ENCODE measurements at regions not wholly inside any gene's neighbourhood (a gene's known extent, or its start where the extent isn't known, plus 50 kb on each side); places are given as distances from the start of the nearest gene placed in this dataset.

- no peak for ATAC-seq (ENCODE audit: low read depth)
- H3K27ac ChIP-seq (ENCODE audit: poor library complexity, severe bottlenecking): no peak overlapping the region
- no peak for DNase-seq (ENCODE audit: low spot score)
- no peaks in the 10 kb centered on the region for H3K36me3 ChIP-seq (ENCODE audit: low read depth)
- H3K4me3 ChIP-seq (ENCODE audit: severe bottlenecking): no peak overlapping the region
- H3K9me3 ChIP-seq (ENCODE audit: severe bottlenecking): no peaks in the 10 kb centered on the region
- no peaks in the 10 kb centered on the region for H3K4me1 ChIP-seq (ENCODE audit: insufficient read depth, poor library complexity, severe bottlenecking)
- H3K27me3 ChIP-seq (ENCODE audit: insufficient read depth, poor library complexity, severe bottlenecking): no peaks in the 10 kb centered on the region
- no peak for TF ChIP-seq CTCF (IDR thresholded peaks at IDR 0.05; ENCODE audit: poor library complexity, severe bottlenecking)
Observed at GRCh38 chr16:8155275-8155674, 435.0 kb downstream of the TMEM114 start.

- ATAC-seq (ENCODE audit: low read depth): no peak
- H3K27ac ChIP-seq (ENCODE audit: poor library complexity, severe bottlenecking): no peak overlapping the region
- DNase-seq (ENCODE audit: low spot score): no peak
- no peaks in the 10 kb centered on the region for H3K36me3 ChIP-seq (ENCODE audit: low read depth)
- H3K27me3 ChIP-seq (ENCODE audit: insufficient read depth, poor library complexity, severe bottlenecking): no peaks in the 10 kb centered on the region
- H3K4me3 ChIP-seq (ENCODE audit: severe bottlenecking): no peak overlapping the region
- H3K9me3 ChIP-seq (ENCODE audit: severe bottlenecking): no peaks in the 10 kb centered on the region
- no peaks in the 10 kb centered on the region for H3K4me1 ChIP-seq (ENCODE audit: insufficient read depth, poor library complexity, severe bottlenecking)
- no peak for TF ChIP-seq CTCF (IDR thresholded peaks at IDR 0.05; ENCODE audit: poor library complexity, severe bottlenecking)
Observed at GRCh38 chr16:8146256-8147012, 443.9 kb downstream of the TMEM114 start.

- no peak for ATAC-seq (ENCODE audit: low read depth)
- Histone ChIP-seq H3K4me3 (ENCODE audit: severe bottlenecking) (no peak overlapping the region), H3K27ac (ENCODE audit: poor library complexity, severe bottlenecking) (no peak overlapping the region), H3K27me3 (ENCODE audit: insufficient read depth, poor library complexity, severe bottlenecking) (no peaks in the 10 kb centered on the region), H3K36me3 (ENCODE audit: low read depth) (no peaks in the 10 kb centered on the region), H3K9me3 (ENCODE audit: severe bottlenecking) (no peaks in the 10 kb centered on the region), H3K4me1 (ENCODE audit: insufficient read depth, poor library complexity, severe bottlenecking) (no peaks in the 10 kb centered on the region)
- no peak for TF ChIP-seq CTCF (IDR thresholded peaks at IDR 0.05; ENCODE audit: poor library complexity, severe bottlenecking)
- no peak for DNase-seq (ENCODE audit: low spot score)
Observed at GRCh38 chr16:8138666-8139065, 451.6 kb downstream of the TMEM114 start.

GRCh38 chr16:8137606-8138005, 452.7 kb downstream of the TMEM114 start:
- H3K36me3 ChIP-seq (ENCODE audit: low read depth): no peaks in the 10 kb centered on the region
- DNase-seq (ENCODE audit: low spot score): no peak

More at GRCh38 chr16:8137606-8138005, 452.7 kb downstream of the TMEM114 start:
- Histone ChIP-seq H3K9me3 (ENCODE audit: severe bottlenecking) (no peaks in the 10 kb centered on the region), H3K27me3 (ENCODE audit: insufficient read depth, poor library complexity, severe bottlenecking) (no peaks in the 10 kb centered on the region), H3K4me1 (ENCODE audit: insufficient read depth, poor library complexity, severe bottlenecking) (no peaks in the 10 kb centered on the region), H3K27ac (ENCODE audit: poor library complexity, severe bottlenecking) (no peak overlapping the region), H3K4me3 (ENCODE audit: severe bottlenecking) (no peak overlapping the region)
- no peak for TF ChIP-seq CTCF (IDR thresholded peaks at IDR 0.05; ENCODE audit: poor library complexity, severe bottlenecking)
- ATAC-seq (ENCODE audit: low read depth): no peak

Data from RWPE2 (cell line).